Erythroblast (primary cell): ENCODE measurements at regions not wholly inside any gene's neighbourhood (a gene's known extent, or its start where the extent isn't known, plus 50 kb on each side); places are given as distances from the start of the nearest gene placed in this dataset.

ENCODE experiments used
- GATA1 ChIP-seq: IDR thresholded peaks from 2 replicates; pipeline ENCODE4 v1.6.1; 2011; ENCODE audit warnings: low read depth, mild to moderate bottlenecking, control low read depth, low read length, moderate library complexity
- POLR2A ChIP-seq: IDR thresholded peaks from 2 replicates; pipeline ENCODE4 v1.6.1; 2011; ENCODE audit warnings: mild to moderate bottlenecking, low read length

GRCh38 chr13:39102981-39103490, 64.8 kb downstream of the NHLRC3 start:
- TF ChIP-seq POLR2A = no peak
- TF ChIP-seq GATA1 = no peak
